CD4-positive, alpha-beta memory T cell (primary cell): ENCODE measurements at regions not wholly inside any gene's neighbourhood (a gene's known extent, or its start where the extent isn't known, plus 50 kb on each side); places are given as distances from the start of the nearest gene placed in this dataset.
A peak's percentile ranks its signal among the peaks of the same experiment; 100 is the strongest.

ENCODE experiments used
- CTCF ChIA-PET: fragments of 350-600 bp; sonication (Branson Sonifier 250); formaldehyde crosslinking; loops from one replicate; lab custom pipeline; 2021; ENCODE audit warnings: inconsistent platforms; ENCODE audit not compliant: partially characterized antibody; lab: Charles Lee
- POLR2A ChIA-PET: fragments of 350-600 bp; sonication (Branson Sonifier 250); formaldehyde crosslinking; loops from one replicate; lab custom pipeline; 2021; ENCODE audit not compliant: partially characterized antibody; lab: Charles Lee
- DNase-seq, 5 donors: peaks; one replicate each; pipeline versions ENCODE4 v3.0.0 to v3.0.0-alpha.2; 2020 to 2022; ENCODE audit warnings: mixed read lengths in 1 of 5
- H3K27ac ChIP-seq: one replicate; pipeline ENCODE4 v1.7.0; 2013; ENCODE audit warnings: low read depth, low read length
- H3K27me3 ChIP-seq: 2 replicates; pipeline ENCODE4 v1.7.0; 2013; ENCODE audit warnings: mild to moderate bottlenecking, low read length, moderate library complexity; ENCODE audit not compliant: insufficient read depth
- H3K36me3 ChIP-seq: 2 replicates; pipeline ENCODE4 v1.7.0; 2013; ENCODE audit warnings: mild to moderate bottlenecking, low read length, moderate library complexity; ENCODE audit not compliant: insufficient read depth
- H3K4me1 ChIP-seq: 2 replicates; pipeline ENCODE4 v1.7.0; 2013; ENCODE audit warnings: mild to moderate bottlenecking, low read length, moderate library complexity; ENCODE audit not compliant: insufficient read depth
- H3K4me3 ChIP-seq, 2 donors: one replicate each; pipeline ENCODE4 v1.7.0; 2013; ENCODE audit warnings: low read length in 2 of 2, mild to moderate bottlenecking in 1 of 2
- H3K9me3 ChIP-seq, 2 donors: one replicate each; pipeline ENCODE4 v1.7.0; 2013; ENCODE audit warnings: low read length in 2 of 2, control low read depth in 1 of 2; ENCODE audit not compliant: control insufficient read depth in 1 of 2
- H3K27ac Mint-ChIP-seq, 7 donors: one replicate each; pipeline ENCODE4 v1.8.0; 2020 to 2021; ENCODE audit warnings: mixed read lengths in 7 of 7, mild to moderate bottlenecking in 6 of 7, inconsistent platforms in 3 of 7, moderate library complexity in 3 of 7
- H3K27me3 Mint-ChIP-seq, 2 donors: one replicate each; pipeline ENCODE4 v1.8.0; 2020 to 2021; ENCODE audit warnings: mixed read lengths in 2 of 2
- H3K36me3 Mint-ChIP-seq, 2 donors: one replicate each; pipeline ENCODE4 v1.8.0; 2020 to 2021; ENCODE audit warnings: mixed read lengths in 2 of 2, inconsistent platforms in 1 of 2, mild to moderate bottlenecking in 1 of 2
- H3K4me1 Mint-ChIP-seq, 4 donors: one replicate each; pipeline ENCODE4 v1.8.0; 2020 to 2021; ENCODE audit warnings: mixed read lengths in 4 of 4, mild to moderate bottlenecking in 1 of 4
- H3K4me3 Mint-ChIP-seq, 8 donors: one replicate each; pipeline ENCODE4 v1.8.0; 2020 to 2021; ENCODE audit warnings: mixed read lengths in 8 of 8, mild to moderate bottlenecking in 7 of 8, moderate library complexity in 6 of 8, inconsistent platforms in 3 of 8
- H3K9me3 Mint-ChIP-seq, 8 donors: one replicate each; pipeline ENCODE4 v1.8.0; 2020 to 2021; ENCODE audit warnings: mixed read lengths in 8 of 8, mild to moderate bottlenecking in 5 of 8, inconsistent platforms in 3 of 8, moderate library complexity in 1 of 8
- intact Hi-C: fragments of 100-400 bp; cut with micrococcal nuclease; formaldehyde crosslinking; loops from one replicate; pipeline ENCODE4 v1.15.1; 2023

- Histone ChIP-seq H3K4me1 (no peaks in the 10 kb centered on the region), H3K4me3 (no peak overlapping the region), H3K27me3 (no peaks in the 10 kb centered on the region), H3K27ac (no peak overlapping the region), H3K9me3 (no peaks in the 10 kb centered on the region), H3K36me3 (no peaks in the 10 kb centered on the region)
- Mint-ChIP-seq H3K36me3 (no peaks in the 10 kb centered on the region), H3K4me1 (peaks cover 4 to 16% (median 5%) of the 10 kb centered on the region in 4 donors), H3K27ac (no peak overlapping the region), H3K27me3 (no peaks in the 10 kb centered on the region), H3K9me3 (peaks cover 0 to 1% (median 0%) of the 10 kb centered on the region in 8 donors), H3K4me3 (no peak overlapping the region)
- ChIA-PET POLR2A (no interaction called here), CTCF (no interaction called here)
- no peak for DNase-seq
- intact Hi-C loops: loop anchor here (2.0 to 10.0 kb wide), 2 partner anchors 475 to 683 kb away; partner anchors contain the start of gene ID2
Observed at GRCh38 chr2:7999683-8000476, 682.0 kb upstream of the ID2 start.

GRCh38 chr2:8000870-8001269 lies 681.0 kb upstream of the ID2 start:
- Histone ChIP-seq H3K4me3 (no peak overlapping the region), H3K36me3 (no peaks in the 10 kb centered on the region), H3K9me3 (no peaks in the 10 kb centered on the region), H3K27ac (no peak overlapping the region), H3K4me1 (no peaks in the 10 kb centered on the region), H3K27me3 (no peaks in the 10 kb centered on the region)
- no peaks in the 10 kb centered on the region for H3K27me3 Mint-ChIP-seq
- peak in 1 of 5 donors; percentile 5 for DNase-seq
- H3K4me3 Mint-ChIP-seq: no peak overlapping the region
- H3K27ac Mint-ChIP-seq: no peak overlapping the region
- peaks cover 0 to 1% (median 0%) of the 10 kb centered on the region in 8 donors for H3K9me3 Mint-ChIP-seq
- ChIA-PET CTCF (interaction anchor here (0.6 to 1.0 kb wide), 2 partner anchors 8 to 544 kb away, joined by 3 read pairs; no protein-coding TSS in a partner anchor), POLR2A (no interaction called here)
- intact Hi-C loops: loop anchor here (2.0 to 10.0 kb wide), 2 partner anchors 474 to 682 kb away; partner anchors contain the start of gene ID2
- peaks cover 3 to 13% (median 5%) of the 10 kb centered on the region in 4 donors for H3K4me1 Mint-ChIP-seq
- H3K36me3 Mint-ChIP-seq: no peaks in the 10 kb centered on the region

- Histone ChIP-seq H3K4me3 (no peak overlapping the region), H3K27me3 (no peaks in the 10 kb centered on the region), H3K4me1 (no peaks in the 10 kb centered on the region), H3K36me3 (no peaks in the 10 kb centered on the region), H3K27ac (no peak overlapping the region), H3K9me3 (no peaks in the 10 kb centered on the region)
- no peak overlapping the region for H3K4me3 Mint-ChIP-seq
- no peaks in the 10 kb centered on the region for H3K36me3 Mint-ChIP-seq
- ChIA-PET POLR2A (no interaction called here), CTCF (interaction anchor here (1.6 kb wide), 1 partner anchor 8 kb away, joined by 3 read pairs; no protein-coding TSS in a partner anchor)
- intact Hi-C loops: loop anchor here (10.0 kb wide), 1 partner anchor 472 kb away; no protein-coding TSS in a partner anchor
- H3K9me3 Mint-ChIP-seq: no peaks in the 10 kb centered on the region
- no peaks in the 10 kb centered on the region for H3K4me1 Mint-ChIP-seq
- H3K27ac Mint-ChIP-seq: no peak overlapping the region
- no peaks in the 10 kb centered on the region for H3K27me3 Mint-ChIP-seq
- DNase-seq: no peak
Observed at GRCh38 chr2:8002765-8003393, 679.0 kb upstream of the ID2 start.

GRCh38 chr2:8003462-8004075 lies 678.3 kb upstream of the ID2 start:
- ChIA-PET POLR2A (no interaction called here), CTCF (interaction anchor here (1.6 kb wide), 1 partner anchor 9 kb away, joined by 3 read pairs; no protein-coding TSS in a partner anchor)
- Mint-ChIP-seq H3K4me3 (no peak overlapping the region), H3K4me1 (no peaks in the 10 kb centered on the region), H3K27me3 (no peaks in the 10 kb centered on the region), H3K36me3 (no peaks in the 10 kb centered on the region), H3K9me3 (no peaks in the 10 kb centered on the region), H3K27ac (peak overlapping the region in 1 of 7 donors; percentile 47)
- no peaks in the 10 kb centered on the region for H3K4me1 ChIP-seq
- no peaks in the 10 kb centered on the region for H3K27me3 ChIP-seq
- H3K36me3 ChIP-seq: no peaks in the 10 kb centered on the region
- intact Hi-C loops: loop anchor here (10.0 kb wide), 1 partner anchor 471 kb away; no protein-coding TSS in a partner anchor
- H3K4me3 ChIP-seq: no peak overlapping the region
- no peak overlapping the region for H3K27ac ChIP-seq
- DNase-seq: no peak
- no peaks in the 10 kb centered on the region for H3K9me3 ChIP-seq

- Mint-ChIP-seq H3K27me3 (no peaks in the 10 kb centered on the region), H3K9me3 (no peaks in the 10 kb centered on the region), H3K27ac (no peak overlapping the region), H3K4me3 (no peak overlapping the region), H3K36me3 (no peaks in the 10 kb centered on the region), H3K4me1 (no peaks in the 10 kb centered on the region)
- Histone ChIP-seq H3K4me1 (no peaks in the 10 kb centered on the region), H3K36me3 (no peaks in the 10 kb centered on the region), H3K27ac (no peak overlapping the region), H3K4me3 (no peak overlapping the region), H3K9me3 (no peaks in the 10 kb centered on the region), H3K27me3 (no peaks in the 10 kb centered on the region)
- intact Hi-C loops: loop anchor here (10.0 kb wide), 1 partner anchor 471 kb away; no protein-coding TSS in a partner anchor
- no peak for DNase-seq
- CTCF ChIA-PET: interaction anchor here (1.6 kb wide), 1 partner anchor 10 kb away, joined by 3 read pairs; no protein-coding TSS in a partner anchor
- POLR2A ChIA-PET: no interaction called here
Observed at GRCh38 chr2:8004250-8004681, 677.6 kb upstream of the ID2 start.

GRCh38 chr2:8006181-8006580 lies 675.7 kb upstream of the ID2 start:
- H3K36me3 ChIP-seq: no peaks in the 10 kb centered on the region
- H3K36me3 Mint-ChIP-seq: no peaks in the 10 kb centered on the region
- no peaks in the 10 kb centered on the region for H3K27me3 Mint-ChIP-seq
- no peaks in the 10 kb centered on the region for H3K27me3 ChIP-seq
- intact Hi-C loops: loop anchor here (10.0 kb wide), 1 partner anchor 469 kb away; no protein-coding TSS in a partner anchor
- no peak overlapping the region for H3K27ac Mint-ChIP-seq
- H3K4me3 ChIP-seq: no peak overlapping the region
- no peaks in the 10 kb centered on the region for H3K9me3 Mint-ChIP-seq
- POLR2A ChIA-PET: no interaction called here
- H3K9me3 ChIP-seq: no peaks in the 10 kb centered on the region
- no peak overlapping the region for H3K27ac ChIP-seq
- no peak overlapping the region for H3K4me3 Mint-ChIP-seq
- CTCF ChIA-PET: interaction anchor here (1.2 kb wide), 1 partner anchor 539 kb away, joined by 3 read pairs; no protein-coding TSS in a partner anchor
- H3K4me1 ChIP-seq: no peaks in the 10 kb centered on the region
- no peak for DNase-seq
- no peaks in the 10 kb centered on the region for H3K4me1 Mint-ChIP-seq

- H3K27ac ChIP-seq: no peak overlapping the region
- Mint-ChIP-seq H3K4me1 (no peaks in the 10 kb centered on the region), H3K27ac (peak overlapping the region in 1 of 7 donors; percentile 50), H3K9me3 (no peaks in the 10 kb centered on the region), H3K27me3 (no peaks in the 10 kb centered on the region), H3K36me3 (no peaks in the 10 kb centered on the region), H3K4me3 (no peak overlapping the region)
- intact Hi-C loops: loop anchor here (10.0 kb wide), 1 partner anchor 468 kb away; no protein-coding TSS in a partner anchor
- POLR2A ChIA-PET: no interaction called here
- no peaks in the 10 kb centered on the region for H3K36me3 ChIP-seq
- H3K4me3 ChIP-seq: no peak overlapping the region
- CTCF ChIA-PET: no interaction called here
- DNase-seq: no peak
- no peaks in the 10 kb centered on the region for H3K4me1 ChIP-seq
- no peaks in the 10 kb centered on the region for H3K27me3 ChIP-seq
- H3K9me3 ChIP-seq: no peaks in the 10 kb centered on the region
Observed at GRCh38 chr2:8006626-8007025, 675.2 kb upstream of the ID2 start.
